HCT116 (cell line): ENCODE measurements at regions not wholly inside any gene's neighbourhood (a gene's known extent, or its start where the extent isn't known, plus 50 kb on each side); places are given as distances from the start of the nearest gene placed in this dataset.

Experiments
- ATAC-seq: fragments of 200-7000 bp; cut with Tn5 transposase; 2 replicates; pipeline ENCODE4 v1.9.1; 2020; ENCODE audit warnings: mild to moderate bottlenecking, moderate library complexity
- BruUV-seq: library from RNA; stranded (reverse); fragments of 400-500 nt; replicated peaks from 2 replicates; lab custom pipeline; 2021; lab: Mats Ljungman, UMichigan
- CTCF ChIA-PET: fragments of 300-600 bp; sonication (Branson Sonifier 250); formaldehyde crosslinking; loops from one replicate; lab custom pipeline; 2021; ENCODE audit warnings: antibody characterized with exemption; lab: Charles Lee
- POLR2A ChIA-PET: fragments of 300-600, 350-600 bp; sonication (Branson Sonifier 250); formaldehyde crosslinking; loops from one replicate; lab custom pipeline; 2021; ENCODE audit warnings: antibody characterized with exemption; lab: Charles Lee
- RAD21 ChIA-PET, 2 experiments: fragments of 300-600 bp; sonication (Branson Sonifier 250); formaldehyde crosslinking; loops; one replicate each; lab custom pipeline; 2023; ENCODE audit warnings: low total read pairs in 2 of 2; ENCODE audit not compliant: uncharacterized antibody in 2 of 2, unreplicated experiment in 2 of 2, low non-redundant PET in 1 of 2; lab: Charles Lee
- DNase-seq: peaks from one replicate; pipeline ENCODE4 v3.0.0-alpha.2; 2010; ENCODE audit warnings: low read depth, low spot score
- H2AFZ ChIP-seq: fragments of 200-600 bp; shearing (Covaris generic), sonication (generic); 2 replicates; pipeline ENCODE4 v1.6.1; 2017; ENCODE audit warnings: low read depth, mixed run types, mixed read lengths, antibody characterized with exemption, low read length; ENCODE audit not compliant: poor library complexity, severe bottlenecking
- H3K27ac ChIP-seq: 2 replicates; pipeline ENCODE4 v1.5.1; 2012; ENCODE audit warnings: low read depth, low read length
- H3K27me3 ChIP-seq: fragments of 200-600 bp; sonication (generic); 2 replicates; pipeline ENCODE4 v1.6.1; 2016; ENCODE audit warnings: mixed run types, low read length, mixed read lengths; ENCODE audit not compliant: insufficient read depth
- H3K36me3 ChIP-seq, 2 experiments: fragments of 200-500 bp in 1 of 2; fragments of 200-600 bp in 1 of 2; sonication (Bioruptor generic) in 1 of 2; sonication (generic) in 1 of 2; 2 replicates each; pipeline versions ENCODE4 v1.5.1 to v1.6.1; 2014 to 2016; ENCODE audit warnings: low read length in 2 of 2, inconsistent platforms in 1 of 2, mixed read lengths in 1 of 2, mixed run types in 1 of 2; ENCODE audit not compliant: insufficient read depth in 2 of 2, control insufficient read depth in 1 of 2
- H3K4me1 ChIP-seq, 2 experiments: fragments of 200-600 bp in 1 of 2; sonication (generic) in 1 of 2; 2 replicates each; pipeline versions ENCODE4 v1.5.1 to v1.6.1; 2012 to 2017; ENCODE audit warnings: low read length in 2 of 2, inconsistent platforms in 1 of 2, mild to moderate bottlenecking in 1 of 2, mixed read lengths in 1 of 2, mixed run types in 1 of 2, moderate library complexity in 1 of 2; ENCODE audit not compliant: insufficient read depth in 2 of 2, control insufficient read depth in 1 of 2
- H3K4me2 ChIP-seq: fragments of 200-600 bp; sonication (generic); 2 replicates; pipeline ENCODE4 v1.6.1; 2017; ENCODE audit warnings: mixed run types, low read length, mixed read lengths
- H3K4me3 ChIP-seq, 2 experiments: fragments of 200-600 bp in 1 of 2; sonication (generic) in 1 of 2; replicated peaks in 1 of 2; 2 replicates each; pipeline ENCODE4 v1.5.1; 2011 to 2016; ENCODE audit warnings: low read length in 2 of 2, control low read depth in 1 of 2, low read depth in 1 of 2, mild to moderate bottlenecking in 1 of 2, mixed read lengths in 1 of 2, mixed run types in 1 of 2
- H3K79me2 ChIP-seq: fragments of 200-600 bp; sonication (generic); 2 replicates; pipeline ENCODE4 v1.6.1; 2017; ENCODE audit warnings: mild to moderate bottlenecking, mixed run types, low read length, moderate library complexity, mixed read lengths; ENCODE audit not compliant: insufficient read depth
- H3K9ac ChIP-seq: fragments of 200-600 bp; sonication (generic); 2 replicates; pipeline ENCODE4 v1.6.1; 2016; ENCODE audit warnings: low read length, mixed read lengths
- H3K9me2 ChIP-seq: fragments of 200-600 bp; sonication (generic), shearing (Covaris generic); 2 replicates; pipeline ENCODE4 v1.6.1; 2017; ENCODE audit warnings: mixed run types, mild to moderate bottlenecking, moderate library complexity; ENCODE audit not compliant: insufficient read depth
- H3K9me3 ChIP-seq, 2 experiments: fragments of 200-500 bp in 1 of 2; fragments of 200-600 bp in 1 of 2; sonication (Bioruptor generic) in 1 of 2; sonication (generic) in 1 of 2; 2 replicates each; pipeline ENCODE4 v1.6.1; 2014 to 2017; ENCODE audit warnings: low read length in 2 of 2, mixed read lengths in 2 of 2, inconsistent platforms in 1 of 2, low read depth in 1 of 2, mild to moderate bottlenecking in 1 of 2, mixed run types in 1 of 2, moderate library complexity in 1 of 2; ENCODE audit not compliant: control insufficient read depth in 1 of 2, insufficient read depth in 1 of 2
- H4K20me1 ChIP-seq: fragments of 200-600 bp; sonication (generic), shearing (Covaris generic); 2 replicates; pipeline ENCODE4 v1.6.1; 2017; ENCODE audit warnings: mixed run types, mild to moderate bottlenecking, moderate library complexity; ENCODE audit not compliant: insufficient read depth
- ATF3 ChIP-seq: IDR thresholded peaks from 2 replicates; pipeline ENCODE4 v1.6.1; 2012
- CEBPB ChIP-seq: IDR thresholded peaks from 2 replicates; pipeline ENCODE4 v1.6.1; 2012; ENCODE audit warnings: low read depth
- CTCF ChIP-seq, 3 experiments: fragments of 200-600 bp in 1 of 3; sonication (generic) in 1 of 3; IDR thresholded peaks in 2 of 3; conservative IDR thresholded peaks in 1 of 3; 2 replicates each; pipeline ENCODE4 v1.5.1; 2012 to 2017; ENCODE audit warnings: low read depth in 2 of 3, low read length in 2 of 3, antibody characterized with exemption in 1 of 3, borderline replicate concordance in 1 of 3, control low read depth in 1 of 3, mild to moderate bottlenecking in 1 of 3, mixed read lengths in 1 of 3, mixed run types in 1 of 3, moderate library complexity in 1 of 3; ENCODE audit not compliant: insufficient read depth in 1 of 3
- ELF1 ChIP-seq: IDR thresholded peaks from 2 replicates; pipeline ENCODE4 v1.6.1; 2012; ENCODE audit warnings: low read depth, borderline replicate concordance
- EZH2 ChIP-seq: fragments of 200-600 bp; sonication (generic); IDR thresholded peaks from 2 replicates; pipeline ENCODE4 v1.6.1; 2017; ENCODE audit warnings: antibody characterized with exemption, mixed run types
- FOSL1 ChIP-seq: IDR thresholded peaks from 2 replicates; pipeline ENCODE4 v1.6.1; 2012; ENCODE audit warnings: low read depth
- JUND ChIP-seq: IDR thresholded peaks from 2 replicates; pipeline ENCODE4 v1.6.1; 2012
- MAX ChIP-seq: IDR thresholded peaks from 2 replicates; pipeline ENCODE4 v1.6.1; 2012
- POLR2AphosphoS5 ChIP-seq: IDR thresholded peaks from 2 replicates; pipeline ENCODE4 v1.6.1; 2011; ENCODE audit warnings: mild to moderate bottlenecking, low read depth, low read length, moderate library complexity
- REST ChIP-seq: IDR thresholded peaks from 2 replicates; pipeline ENCODE4 v1.6.1; 2012; ENCODE audit warnings: low read depth
- SIN3A ChIP-seq: IDR thresholded peaks from 2 replicates; pipeline ENCODE4 v1.6.1; 2012; ENCODE audit warnings: low read depth
- SRF ChIP-seq: IDR thresholded peaks from 2 replicates; pipeline ENCODE4 v1.6.1; 2012; ENCODE audit warnings: low read depth
- TCF7L2 ChIP-seq: IDR thresholded peaks from 2 replicates; pipeline ENCODE4 v1.7.0; 2011; ENCODE audit warnings: borderline replicate concordance, inconsistent platforms; ENCODE audit not compliant: insufficient read depth, insufficient read length; ENCODE audit errors: extremely low read depth
- YY1 ChIP-seq: IDR thresholded peaks from 2 replicates; pipeline ENCODE4 v1.6.1; 2011; ENCODE audit warnings: low read length, low read depth, moderate library complexity, mild to moderate bottlenecking; ENCODE audit not compliant: insufficient replicate concordance; ENCODE audit errors: extremely low read depth
- ZNF274 ChIP-seq: fragments of 200-500 bp; sonication (Bioruptor generic); IDR thresholded peaks from 2 replicates; pipeline ENCODE4 v1.6.1; 2014; ENCODE audit warnings: mild to moderate bottlenecking, low read depth, low read length, inconsistent platforms
- intact Hi-C: fragments of 100-400 bp; cut with micrococcal nuclease; formaldehyde crosslinking; loops from 2 replicates; pipeline ENCODE4 v1.10.0; 2022

GRCh38 chr7:136495081-136495480, 373.4 kb upstream of the CHRM2 start (continued):
- TF ChIP-seq REST (no peak), POLR2AphosphoS5 (no peak), SIN3A (no peak), SRF (no peak)

GRCh38 chr7:136492366-136492765, 376.1 kb upstream of the CHRM2 start:
- ATAC-seq, result no peak
- H3K9me3 ChIP-seq, result no peaks in the 10 kb centered on the region; a peak in 2 of 4 replicates
- intact Hi-C loops, result no loop called here
- no peaks in the 10 kb centered on the region for H3K27me3 ChIP-seq
- CTCF ChIA-PET, result no interaction called here
- POLR2A ChIA-PET, result no interaction called here
- H3K9ac ChIP-seq, result no peak overlapping the region
- no peaks in the 10 kb centered on the region for H3K79me2 ChIP-seq
- DNase-seq, result no peak
- RAD21 ChIA-PET, result no interaction called here
- H3K27ac ChIP-seq, result no peak overlapping the region
- H3K4me1 ChIP-seq, result no peaks in the 10 kb centered on the region
- no peak overlapping the region for H2AFZ ChIP-seq
- no TSS peak for BruUV-seq
- no peaks in the 10 kb centered on the region for H4K20me1 ChIP-seq
- no peaks in the 10 kb centered on the region for H3K9me2 ChIP-seq
- H3K4me3 ChIP-seq, result no peak overlapping the region
- no peak overlapping the region for H3K4me2 ChIP-seq
- no peaks in the 10 kb centered on the region for H3K36me3 ChIP-seq
- no peak for TF ChIP-seq TCF7L2
- TF ChIP-seq MAX, result no peak
- no peak for TF ChIP-seq ELF1
- TF ChIP-seq REST, result no peak
- TF ChIP-seq ZNF274, result no peak
- TF ChIP-seq CEBPB, result no peak
- TF ChIP-seq CTCF (IDR thresholded peaks at IDR 0.05 in 2 of 3, conservative IDR thresholded peaks at IDR 0.05 in 1 of 3; ENCODE audit: borderline replicate concordance in 1 of 3, insufficient read depth in 1 of 3, low read depth in 2 of 3, low read length in 2 of 3), result no peak
- TF ChIP-seq SIN3A, result no peak
- TF ChIP-seq YY1, result no peak
- no peak for TF ChIP-seq EZH2
- no peak for TF ChIP-seq JUND
- no peak for TF ChIP-seq ATF3
- TF ChIP-seq FOSL1, result no peak
